ENCODE measurements at regions not wholly inside any gene's neighbourhood (a gene's known extent, or its start where the extent isn't known, plus 50 kb on each side); places are given as distances from the start of the nearest gene placed in this dataset.
"Not testable (repeated sequence)": the region's sequence is repeated elsewhere in the genome, so short reads cannot be mapped to it uniquely, and the experiment has no call there.

DNA sequence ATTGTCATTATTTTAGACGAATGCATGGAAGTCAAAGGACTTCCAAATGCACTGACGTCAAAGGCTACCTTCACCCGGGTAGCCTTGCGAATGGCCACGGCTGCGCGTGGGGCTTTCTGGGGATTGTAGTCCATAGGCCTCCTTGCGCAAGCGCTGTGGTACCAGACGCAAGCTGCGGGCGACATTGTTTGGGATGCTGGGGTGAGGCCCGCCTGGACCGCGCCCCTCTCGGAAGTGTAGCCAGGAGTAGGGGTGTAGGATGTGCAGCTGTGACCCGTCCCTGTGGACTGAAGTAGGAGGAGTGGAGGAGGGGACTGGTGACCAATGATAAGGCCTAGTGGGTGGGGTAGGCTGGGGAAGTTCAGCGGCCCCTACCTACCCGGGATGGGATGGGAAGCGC lies 720.0 kb upstream of the DEFB115 start:
- not testable (repeated sequence) for H3K27me3 ChIP-seq; H3K27ac ChIP-seq; H3K36me3 ChIP-seq; H3K4me1 ChIP-seq; DNase-seq; H3K4me3 ChIP-seq; H3K9me3 ChIP-seq (replicated peaks)

DNA sequence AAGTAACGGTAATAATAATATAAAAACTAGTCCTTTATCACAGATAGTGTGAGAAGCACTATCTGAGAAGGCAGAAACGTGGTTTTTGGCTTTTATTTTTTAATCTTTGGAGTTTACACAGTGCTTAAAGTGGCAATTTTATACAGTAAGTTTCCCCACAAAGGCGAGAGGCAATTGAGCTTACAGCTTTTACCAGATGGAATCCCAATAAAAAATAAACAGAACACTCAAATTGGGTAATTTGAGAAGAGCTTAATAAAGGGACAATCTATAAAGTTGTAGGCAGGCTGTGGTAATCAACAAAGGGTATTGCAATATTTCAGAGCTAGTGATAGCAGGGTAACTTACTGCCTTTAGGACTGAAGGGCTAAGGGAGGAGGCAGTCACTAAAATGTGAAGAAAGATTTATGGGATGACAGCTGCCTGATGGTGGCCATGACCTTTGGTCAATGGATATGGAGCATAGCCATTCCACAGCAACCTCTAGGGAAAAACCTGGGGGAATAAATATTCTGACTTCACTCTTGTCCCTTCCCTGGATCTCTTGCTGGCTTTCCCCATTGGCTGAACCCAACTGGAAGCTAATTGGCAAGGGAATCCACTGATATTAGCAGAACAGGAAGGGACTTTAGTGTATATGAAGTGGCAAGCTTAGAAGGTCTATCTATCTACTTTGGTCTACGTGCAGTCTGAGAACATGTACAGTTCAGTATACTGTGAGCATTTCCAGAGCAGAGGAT lies 717.0 kb upstream of the DEFB115 start:
- H3K4me1 ChIP-seq; H3K4me3 ChIP-seq; H3K9me3 ChIP-seq (replicated peaks); H3K36me3 ChIP-seq; H3K27ac ChIP-seq; H3K27me3 ChIP-seq: not testable (repeated sequence)
- peak; percentile 15 to 25 for DNase-seq

DNA sequence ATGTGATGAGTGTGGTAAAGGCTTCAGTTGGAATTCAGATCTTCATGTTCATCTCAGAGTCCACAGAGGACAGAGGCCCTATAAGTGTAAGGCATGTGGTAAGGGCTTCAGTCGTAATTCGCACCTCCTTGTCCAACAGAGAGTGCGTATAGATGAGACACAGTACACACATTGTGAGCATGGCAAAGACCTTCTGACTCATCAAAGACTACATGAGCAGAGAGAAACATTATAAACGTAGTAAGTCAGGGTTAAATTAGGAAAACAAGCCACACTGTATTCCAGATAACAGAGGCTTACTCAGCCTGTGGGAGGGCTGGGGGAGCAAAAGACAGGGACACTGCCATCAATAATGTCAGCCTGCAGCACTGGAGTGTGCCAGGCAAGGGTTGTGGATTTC lies 706.2 kb upstream of the DEFB115 start:
- H3K9me3 ChIP-seq (replicated peaks); H3K36me3 ChIP-seq; DNase-seq; H3K27ac ChIP-seq; H3K27me3 ChIP-seq; H3K4me1 ChIP-seq; H3K4me3 ChIP-seq: not testable (repeated sequence)

DNA sequence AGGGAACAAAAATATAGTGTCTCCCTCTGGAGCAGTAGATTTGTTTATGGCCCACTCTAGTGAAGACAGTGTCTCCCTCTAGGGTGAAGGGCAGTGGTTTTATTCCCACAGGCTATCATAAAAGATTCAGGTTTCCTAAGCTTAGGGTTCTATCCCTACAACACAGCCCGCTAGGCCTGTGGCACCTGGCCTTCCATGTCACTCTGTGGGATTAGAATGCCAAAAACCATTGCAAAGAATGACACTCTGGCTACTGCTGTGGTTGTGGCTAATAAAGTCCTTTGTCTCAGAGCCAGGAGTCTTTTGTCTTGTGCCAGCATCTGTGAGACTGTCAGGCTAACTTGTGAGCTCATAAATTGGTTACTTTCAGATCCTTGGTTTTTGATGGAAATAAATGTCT lies 700.7 kb upstream of the DEFB115 start:
- not testable (repeated sequence) for H3K4me3 ChIP-seq; H3K36me3 ChIP-seq; H3K9me3 ChIP-seq (replicated peaks); H3K27ac ChIP-seq; H3K27me3 ChIP-seq; H3K4me1 ChIP-seq
- DNase-seq = peak; percentile 70 to 90

DNA sequence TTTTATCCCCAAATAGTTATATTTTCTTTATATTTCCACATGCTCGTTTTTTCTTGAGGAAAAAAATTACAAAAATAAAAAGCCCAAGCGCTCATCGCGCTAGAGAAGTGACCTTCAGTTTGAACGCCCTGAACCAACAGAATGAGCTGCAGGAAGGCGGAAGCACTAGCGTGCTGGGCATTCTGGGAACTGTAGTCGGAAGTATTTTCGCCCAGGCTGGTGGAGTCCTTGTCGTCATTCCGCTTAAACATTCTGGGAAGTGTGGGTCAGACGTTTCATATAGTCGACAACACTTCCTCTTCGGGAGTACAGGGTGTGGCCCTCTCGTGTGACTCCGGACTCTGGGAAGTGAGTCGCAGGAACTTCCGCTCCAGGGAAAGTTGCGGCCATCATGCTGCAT lies 692.4 kb upstream of the DEFB115 start:
- not testable (repeated sequence) for DNase-seq; H3K9me3 ChIP-seq (replicated peaks); H3K36me3 ChIP-seq; H3K27ac ChIP-seq; H3K27me3 ChIP-seq; H3K4me1 ChIP-seq; H3K4me3 ChIP-seq

DNA sequence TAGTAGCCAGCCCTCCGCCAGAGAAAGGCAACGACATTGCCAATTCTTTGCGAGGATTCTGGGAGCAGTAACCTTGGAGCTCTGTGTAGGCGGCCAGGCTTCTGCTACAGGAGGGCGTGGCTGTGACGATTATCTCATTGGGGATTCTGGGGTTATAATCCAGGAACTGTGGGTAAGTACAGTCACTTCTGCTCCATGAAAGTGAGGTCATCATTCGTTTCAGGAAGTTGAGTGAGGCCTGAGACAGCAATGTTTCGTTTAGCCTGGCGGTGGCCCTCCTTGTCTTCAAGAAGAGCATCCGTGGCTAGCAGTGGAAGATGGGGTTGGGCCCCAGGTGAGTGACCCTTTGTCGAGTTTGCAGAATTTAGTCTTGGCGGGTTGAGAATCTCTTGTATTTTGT lies 687.6 kb upstream of the DEFB115 start:
- H3K27me3 ChIP-seq; H3K36me3 ChIP-seq; DNase-seq; H3K9me3 ChIP-seq (replicated peaks); H3K4me3 ChIP-seq; H3K27ac ChIP-seq; H3K4me1 ChIP-seq: not testable (repeated sequence)

DNA sequence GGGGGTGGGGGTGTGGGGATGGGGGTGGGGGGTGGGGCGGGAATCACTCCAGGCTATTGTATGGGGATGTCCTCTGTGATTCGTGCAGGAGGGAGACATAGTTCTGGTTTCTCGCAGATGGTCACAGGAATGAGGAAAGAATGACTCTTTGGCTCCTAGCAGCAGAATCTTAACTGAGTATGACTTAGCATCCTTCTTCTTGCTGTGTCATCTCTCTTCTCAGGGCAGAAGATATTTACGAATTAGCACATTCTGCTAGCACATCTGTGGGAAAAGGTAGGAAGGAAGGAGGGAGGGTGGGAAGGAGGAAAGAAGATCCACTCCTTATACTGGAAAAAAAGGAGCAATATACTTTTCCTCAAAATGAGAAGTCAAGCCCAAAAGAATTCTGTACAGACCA lies 686.8 kb upstream of the DEFB115 start:
- not testable (repeated sequence) for H3K4me3 ChIP-seq, DNase-seq

DNA sequence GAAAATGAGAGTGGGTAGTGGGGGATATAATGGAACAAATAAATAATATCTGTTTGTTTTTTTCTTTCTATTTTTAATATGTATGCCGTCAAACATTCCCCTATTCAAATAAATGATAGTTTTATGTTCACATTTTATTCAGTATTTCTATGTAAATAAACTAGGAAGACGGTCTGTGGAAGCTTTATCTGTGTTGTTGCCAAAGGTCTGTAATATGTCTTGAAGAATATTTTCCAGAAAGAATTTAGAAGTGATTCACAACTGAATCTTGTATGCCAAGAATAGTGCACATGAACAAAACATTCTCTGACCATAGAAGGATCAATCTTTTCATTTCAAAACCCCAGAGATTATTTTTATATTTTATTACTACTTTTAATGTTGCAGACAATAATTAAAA lies 683.1 kb upstream of the DEFB115 start:
- not testable (repeated sequence) for H3K36me3 ChIP-seq; H3K4me1 ChIP-seq; DNase-seq; H3K27ac ChIP-seq; H3K9me3 ChIP-seq (replicated peaks); H3K4me3 ChIP-seq; H3K27me3 ChIP-seq

More for the DNA sequence above, 686.8 kb upstream of the DEFB115 start:
- not testable (repeated sequence) for H3K4me1 ChIP-seq; H3K27me3 ChIP-seq; H3K27ac ChIP-seq; H3K9me3 ChIP-seq (replicated peaks); H3K36me3 ChIP-seq

DNA sequence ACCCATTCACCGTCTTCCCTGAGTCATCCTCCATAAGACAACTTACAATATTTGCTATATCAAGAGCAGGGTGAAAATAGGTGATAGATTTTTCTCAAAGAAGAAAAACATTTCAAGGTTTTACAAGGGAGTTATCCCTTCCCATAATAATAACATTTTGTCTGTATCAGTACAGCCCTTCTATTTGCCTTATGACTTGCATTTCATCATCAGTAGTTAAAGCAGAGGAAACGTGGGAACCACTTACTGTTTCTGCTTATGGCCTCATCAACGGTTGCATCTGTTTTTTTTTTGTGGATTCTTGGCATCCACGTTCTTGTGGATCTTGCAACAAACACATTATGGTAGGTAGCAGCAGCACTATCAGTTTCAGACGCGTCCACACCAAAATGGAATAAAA lies 678.4 kb upstream of the DEFB115 start:
- H3K27me3 ChIP-seq; H3K27ac ChIP-seq; H3K4me1 ChIP-seq; DNase-seq; H3K9me3 ChIP-seq (replicated peaks); H3K36me3 ChIP-seq: not testable (repeated sequence)
- peak overlapping the region; percentile 51 for H3K4me3 ChIP-seq

DNA sequence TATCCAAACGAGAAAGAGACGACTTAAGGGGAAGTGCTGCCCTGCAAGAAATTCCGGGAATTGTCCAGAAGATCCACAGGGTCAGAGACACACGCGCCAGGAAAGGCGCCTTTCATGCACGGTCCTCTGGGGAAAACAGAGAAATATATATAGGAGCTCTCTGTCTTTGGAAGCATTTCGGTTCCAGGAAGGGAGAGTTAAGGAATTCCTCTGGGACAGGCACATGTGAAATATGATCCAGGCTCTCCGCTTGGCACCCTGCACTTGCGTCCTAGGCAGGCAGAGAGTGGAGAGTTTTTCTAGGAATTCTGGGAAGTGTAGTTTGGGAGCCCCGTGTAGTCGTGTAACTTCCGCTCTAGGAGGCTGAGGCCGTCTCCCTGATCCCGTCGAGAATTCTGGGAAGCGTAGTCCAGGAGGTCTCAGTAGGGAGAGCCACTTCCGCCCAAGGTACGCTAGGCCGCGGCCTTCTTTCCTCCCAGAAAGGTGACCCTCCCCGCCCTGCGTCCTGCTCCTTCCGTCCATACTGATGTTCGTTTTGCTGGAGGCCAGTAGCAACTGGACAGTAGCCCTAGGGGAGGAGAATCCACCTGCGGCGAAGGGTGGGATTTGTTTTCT lies 677.5 kb upstream of the DEFB115 start:
- not testable (repeated sequence) for H3K27ac ChIP-seq; H3K9me3 ChIP-seq (replicated peaks); H3K27me3 ChIP-seq; H3K4me1 ChIP-seq; H3K36me3 ChIP-seq
- DNase-seq = peak; percentile 84 to 88
- H3K4me3 ChIP-seq = peak overlapping the region; percentile 51

DNA sequence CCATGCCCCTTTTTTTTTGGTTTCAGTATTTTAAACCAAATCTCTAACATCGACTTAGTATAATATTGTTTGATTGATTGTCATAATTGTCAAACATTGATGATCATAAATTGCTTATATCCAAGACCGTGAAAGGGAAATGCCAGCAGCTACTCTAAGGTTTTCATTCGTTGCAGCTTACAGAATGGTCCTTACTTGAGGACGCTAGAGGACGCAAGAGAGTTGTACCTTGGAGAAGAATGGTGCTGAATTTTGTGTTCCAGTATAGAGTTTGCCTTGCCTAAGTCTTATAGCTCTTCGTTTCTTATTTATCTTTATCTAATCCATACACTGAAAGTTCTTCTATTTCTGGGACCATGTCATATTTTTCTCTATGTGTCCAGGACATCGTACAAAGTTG lies 675.6 kb upstream of the DEFB115 start:
- peak in 1 of 2 experiments; percentile 26 for DNase-seq
- not testable (repeated sequence) for H3K27ac ChIP-seq; H3K4me3 ChIP-seq; H3K27me3 ChIP-seq; H3K36me3 ChIP-seq; H3K9me3 ChIP-seq (replicated peaks); H3K4me1 ChIP-seq

DNA sequence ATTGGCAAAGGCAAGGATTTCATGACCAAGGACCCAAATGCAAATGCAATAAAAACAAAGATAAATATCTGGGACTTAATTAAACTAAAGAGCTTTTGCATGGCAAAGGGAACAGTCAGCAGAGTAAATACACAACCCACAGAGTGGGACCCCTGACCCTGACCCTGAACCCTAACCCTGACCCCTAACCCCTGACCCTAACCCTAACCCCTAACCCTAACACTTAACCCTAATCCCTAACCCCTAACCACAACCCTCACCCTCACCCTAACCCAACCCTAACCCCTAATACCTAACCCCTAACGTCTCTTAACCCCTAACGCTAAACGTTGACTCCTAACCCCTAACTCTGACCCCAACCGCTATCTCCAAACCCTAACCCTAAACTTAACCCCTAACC lies 673.1 kb upstream of the DEFB115 start:
- not testable (repeated sequence) for H3K4me1 ChIP-seq, H3K27me3 ChIP-seq, H3K4me3 ChIP-seq

DNA sequence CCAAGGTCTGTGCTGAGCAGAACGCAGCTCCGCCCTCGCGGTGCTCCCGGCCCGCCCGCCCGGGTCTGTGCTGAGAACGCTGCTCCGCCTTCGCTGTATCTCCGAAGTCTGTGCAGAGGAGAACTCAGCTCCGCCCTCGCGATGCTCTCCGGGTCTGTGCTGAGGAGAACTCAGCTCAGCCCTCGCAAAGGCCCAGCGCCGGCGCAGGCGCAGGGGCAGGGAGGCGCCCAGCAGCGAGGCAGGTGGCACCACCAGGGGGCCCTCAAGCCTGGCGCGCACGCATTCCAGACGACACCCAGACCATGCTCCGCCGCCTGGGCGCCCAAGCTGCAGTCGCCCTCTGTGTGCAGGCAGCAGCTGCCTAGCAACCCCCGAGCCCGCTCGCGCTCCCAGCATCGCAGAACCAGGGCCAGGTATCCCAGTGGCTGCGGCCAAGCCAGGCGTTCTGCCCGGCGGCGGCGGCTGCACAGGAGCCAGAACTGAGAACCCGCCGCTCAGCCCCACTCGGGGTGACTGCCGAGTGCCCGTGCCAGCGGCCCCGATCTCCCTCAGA lies 672.1 kb upstream of the DEFB115 start:
- not testable (repeated sequence) for H3K27me3 ChIP-seq; DNase-seq; H3K27ac ChIP-seq; H3K9me3 ChIP-seq (replicated peaks); H3K4me1 ChIP-seq; H3K4me3 ChIP-seq; H3K36me3 ChIP-seq

More for the DNA sequence above, 673.1 kb upstream of the DEFB115 start:
- H3K9me3 ChIP-seq (replicated peaks); H3K36me3 ChIP-seq; H3K27ac ChIP-seq; DNase-seq: not testable (repeated sequence)

DNA sequence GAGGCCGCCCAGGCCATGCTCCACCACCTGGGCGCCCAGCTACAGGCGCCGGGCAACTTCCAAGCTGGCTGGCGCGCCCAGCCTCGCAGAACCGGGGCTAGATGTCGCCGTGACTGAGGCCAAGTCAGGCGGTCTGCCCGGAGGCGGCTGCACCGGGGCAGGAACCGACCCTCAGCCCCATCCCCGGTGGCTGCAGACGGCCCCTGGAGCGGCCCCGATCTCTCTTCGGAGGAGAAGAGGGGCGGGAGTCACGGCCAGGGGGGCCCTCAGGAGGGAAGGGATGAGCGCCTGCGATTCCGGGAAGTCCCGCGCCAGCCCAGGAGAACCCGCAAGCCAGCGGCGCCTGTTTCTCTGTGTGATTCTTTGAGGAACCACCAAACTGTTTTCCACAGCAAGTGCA lies 671.3 kb upstream of the DEFB115 start:
- H3K27ac ChIP-seq, DNase-seq: not testable (repeated sequence)

DNA sequence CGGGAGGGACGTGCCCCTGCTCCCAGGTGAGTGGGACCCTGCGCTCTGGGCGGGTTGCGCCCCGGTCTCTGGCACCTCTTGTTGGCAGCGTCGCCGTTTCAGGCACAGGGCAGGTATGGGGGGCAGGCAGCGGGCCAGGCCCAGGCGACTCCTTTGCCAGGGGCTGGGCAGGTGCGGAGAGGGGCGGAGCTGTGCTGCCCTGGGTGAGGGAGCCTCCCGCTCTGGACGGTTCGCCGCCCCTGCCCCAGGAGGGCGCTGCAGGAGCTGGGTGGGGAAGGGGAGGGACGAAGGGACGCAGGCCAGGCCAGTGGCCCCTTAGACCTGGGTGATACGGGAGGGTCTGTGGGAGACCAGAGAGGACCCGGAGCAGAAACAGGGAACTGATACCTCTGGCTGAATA lies 663.9 kb upstream of the DEFB115 start:
- no peaks in the 10 kb centered on the region; the same call in 1 of the 2 replicates for H3K9me3 ChIP-seq (replicated peaks)
- no peaks in the 10 kb centered on the region for H3K4me1 ChIP-seq
- H3K4me3 ChIP-seq = no peak overlapping the region
- DNase-seq = no peak
- H3K27ac ChIP-seq = no peak overlapping the region
- H3K27me3 ChIP-seq = no peaks in the 10 kb centered on the region
- no peaks in the 10 kb centered on the region for H3K36me3 ChIP-seq

More for the DNA sequence above, 671.3 kb upstream of the DEFB115 start:
- H3K9me3 ChIP-seq (replicated peaks); H3K4me3 ChIP-seq; H3K27me3 ChIP-seq; H3K4me1 ChIP-seq; H3K36me3 ChIP-seq: not testable (repeated sequence)

DNA sequence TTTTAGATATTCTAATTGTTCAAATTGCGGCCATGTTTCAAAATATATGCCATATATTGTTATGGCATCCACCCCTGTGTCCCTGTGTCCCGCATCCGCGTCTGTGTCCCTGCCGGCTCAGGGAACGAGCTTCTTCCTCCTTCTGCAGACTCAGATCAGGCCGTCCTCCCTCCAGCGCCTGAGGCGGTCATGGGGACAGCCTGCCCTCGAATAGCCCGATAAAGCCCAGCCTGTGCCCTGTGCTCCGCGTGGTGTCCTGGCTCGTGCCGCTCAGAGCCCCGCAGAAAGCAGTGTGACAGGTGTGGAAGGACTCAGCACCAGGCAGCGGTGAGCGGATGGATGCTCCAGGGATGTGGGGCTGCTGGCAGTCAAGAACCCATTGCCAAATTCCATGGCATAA lies 663.4 kb upstream of the DEFB115 start:
- H3K4me1 ChIP-seq = no peaks in the 10 kb centered on the region
- no peaks in the 10 kb centered on the region for H3K36me3 ChIP-seq
- no peak for DNase-seq
- no peak overlapping the region for H3K4me3 ChIP-seq
- no peak overlapping the region for H3K27ac ChIP-seq
- H3K27me3 ChIP-seq = no peaks in the 10 kb centered on the region
- H3K9me3 ChIP-seq (replicated peaks) = no peaks in the 10 kb centered on the region; the same call in 1 of the 2 replicates

Data from SJCRH30 (cell line).